HG03442 (cell line): ENCODE measurements at regions not wholly inside any gene's neighbourhood (a gene's known extent, or its start where the extent isn't known, plus 50 kb on each side); places are given as distances from the start of the nearest gene placed in this dataset.
"Not testable (repeated sequence)": the region's sequence is repeated elsewhere in the genome, so short reads cannot be mapped to it uniquely, and the experiment has no call there.

Experiments used
- ATAC-seq: cut with Tn5 transposase; IDR thresholded peaks from one replicate; pipeline ENCODE4 v1.9.1; 2021; ENCODE audit warnings: mild to moderate bottlenecking, moderate library complexity; ENCODE audit not compliant: unreplicated experiment

- no peak for ATAC-seq
These were observed 202.9 kb downstream of the USP25 start for GRCh38 chr21:15932726-15933125.

- no peak for ATAC-seq
These were observed 205.7 kb downstream of the USP25 start for GRCh38 chr21:15935530-15935929.

- no peak for ATAC-seq
These were observed 213.4 kb downstream of the USP25 start for GRCh38 chr21:15943009-15943666.

GRCh38 chr21:15947677-15948076 lies 217.9 kb downstream of the USP25 start:
- no peak for ATAC-seq

GRCh38 chr21:15953551-15954116 lies 223.9 kb downstream of the USP25 start:
- no peak for ATAC-seq

DNA sequence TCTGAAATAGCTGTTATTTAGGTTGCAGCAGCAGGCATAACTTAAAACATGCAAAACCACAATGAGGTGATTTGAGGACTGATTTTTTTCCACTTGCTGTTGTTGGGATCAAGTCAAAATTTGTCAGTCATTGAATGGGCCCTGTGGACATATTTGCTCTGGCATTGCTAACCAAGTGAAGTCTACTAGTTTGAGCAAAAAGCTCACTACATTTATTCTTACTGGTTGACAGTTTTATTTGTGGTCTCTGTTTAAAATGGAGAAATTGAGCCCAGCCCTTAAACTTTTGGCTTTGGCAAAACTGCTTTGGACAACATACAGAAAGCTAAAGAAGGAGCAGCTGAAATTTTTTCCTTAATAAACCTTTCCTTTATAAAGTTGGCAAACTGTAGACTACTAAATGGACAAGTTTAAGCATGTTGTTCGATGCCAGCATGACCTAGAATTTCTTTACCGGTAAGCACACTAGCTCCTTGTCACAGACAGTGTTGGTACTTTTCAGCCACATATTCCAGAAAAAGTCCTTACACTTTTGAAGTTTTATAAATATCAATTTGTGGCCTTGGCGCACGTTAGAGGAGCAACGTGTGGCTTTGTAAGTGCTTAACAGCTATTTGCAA lies 234.6 kb downstream of the USP25 start:
- ATAC-seq: no peak

DNA sequence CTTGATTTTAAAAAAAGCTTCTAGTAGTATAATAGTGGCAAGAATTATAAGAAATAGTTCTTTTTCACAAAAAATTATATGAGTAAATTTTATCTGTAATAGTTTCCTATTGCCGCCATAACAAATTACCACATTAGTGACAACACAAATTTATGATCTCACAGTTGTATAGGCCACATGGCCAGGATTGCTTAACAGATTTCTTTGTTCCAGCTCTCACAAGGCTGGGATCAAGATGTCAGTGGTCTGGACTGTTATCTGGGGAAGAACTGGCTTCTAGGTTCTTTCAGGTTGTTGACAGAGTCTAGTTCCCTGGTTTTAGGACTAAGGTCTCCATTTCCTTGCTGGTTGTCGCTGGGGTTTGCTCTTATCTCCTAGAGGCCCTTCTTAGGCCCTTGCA lies 236.4 kb downstream of the USP25 start:
- ATAC-seq: no peak

DNA sequence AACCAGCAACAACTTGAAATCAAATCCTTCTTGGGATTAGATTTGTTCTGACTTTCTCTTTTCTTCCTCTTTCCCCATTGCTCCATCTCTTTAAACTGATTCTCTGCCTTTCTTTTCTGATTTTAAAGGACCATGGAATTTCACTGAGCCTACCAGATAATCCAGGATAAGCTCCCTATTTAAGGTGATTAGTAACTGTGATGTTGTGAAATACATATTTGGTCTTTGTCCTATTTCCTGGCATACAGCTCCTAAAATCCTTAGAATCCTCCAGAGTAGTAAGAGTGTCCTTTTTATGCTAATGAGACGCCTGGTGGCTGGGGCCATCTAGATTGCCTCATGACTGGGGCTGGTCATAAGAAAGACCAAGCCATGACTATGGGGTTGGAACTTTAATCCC lies 236.9 kb downstream of the USP25 start:
- ATAC-seq: no peak

- no peak for ATAC-seq
These were observed 237.9 kb downstream of the USP25 start for GRCh38 chr21:15967661-15968060.

- no peak for ATAC-seq
These were observed 239.1 kb downstream of the USP25 start for GRCh38 chr21:15968776-15969310.

GRCh38 chr21:15976807-15977206 lies 247.0 kb downstream of the USP25 start:
- ATAC-seq: no peak

DNA sequence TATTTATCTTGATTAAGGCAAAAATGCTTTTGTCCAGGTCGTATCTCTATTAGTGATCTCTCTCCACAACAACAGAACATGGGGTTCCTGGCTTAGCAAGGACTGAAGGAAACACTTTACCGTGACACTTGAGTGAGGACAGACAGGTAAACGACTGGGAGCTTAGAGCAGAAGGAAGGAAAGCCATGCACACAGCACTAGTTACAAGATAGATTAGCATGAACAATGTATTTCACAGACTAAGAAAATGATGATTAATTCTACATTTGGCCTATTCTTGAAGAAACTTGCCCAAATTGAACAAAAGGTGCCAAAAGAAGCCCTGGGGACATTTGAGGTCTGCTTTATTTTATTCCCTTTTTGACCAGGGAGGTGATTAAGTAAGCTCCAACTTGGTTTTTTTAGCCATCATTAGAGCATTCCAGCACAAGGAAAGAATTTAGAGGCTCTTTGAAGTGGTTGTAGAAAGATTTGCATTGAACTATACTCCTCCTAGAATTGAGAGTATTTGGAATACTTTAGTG lies 248.5 kb downstream of the USP25 start:
- ATAC-seq: no peak

DNA sequence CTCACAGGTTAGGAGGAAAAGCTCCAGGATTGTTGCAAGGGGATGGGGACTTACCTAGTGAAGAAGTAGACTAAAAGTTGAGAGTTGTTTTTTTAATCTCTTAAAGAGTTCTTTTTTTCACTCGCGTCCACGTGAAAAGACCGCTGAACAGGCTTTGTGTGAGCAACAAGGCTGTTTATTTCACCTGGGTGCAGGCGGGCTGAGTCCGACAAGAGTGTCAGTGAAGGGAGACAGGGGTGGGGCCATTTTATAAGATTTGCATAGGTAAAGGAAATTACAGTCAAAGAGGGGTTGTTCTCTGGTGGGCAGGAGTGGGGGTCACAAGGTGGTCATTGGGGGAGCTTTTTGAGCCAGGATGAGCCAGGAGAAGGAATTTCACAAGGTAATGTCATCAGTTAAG lies 249.7 kb downstream of the USP25 start:
- ATAC-seq: not testable (repeated sequence)

DNA sequence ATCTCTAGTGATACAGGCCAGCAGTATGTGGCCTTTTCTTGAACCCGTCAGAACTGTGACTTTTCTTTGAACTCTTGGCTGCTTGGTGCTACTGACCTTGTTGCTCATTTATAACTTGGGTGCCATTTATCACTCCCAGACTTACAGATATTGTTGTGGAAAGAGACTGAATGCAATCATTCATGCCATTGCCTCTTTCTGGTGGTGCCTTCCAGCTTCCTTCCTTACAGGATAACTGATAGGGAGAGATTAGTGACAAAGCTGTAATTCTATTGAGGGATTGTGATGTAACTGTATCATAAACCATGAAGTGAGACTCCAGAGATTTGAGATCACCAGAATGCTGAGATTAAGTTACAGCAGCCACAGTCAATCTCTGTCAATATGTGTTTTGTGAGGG lies 256.5 kb downstream of the USP25 start:
- ATAC-seq: no peak

- ATAC-seq: no peak
These were observed 262.4 kb downstream of the USP25 start for GRCh38 chr21:15992171-15992570.

GRCh38 chr21:15993951-15994350 lies 264.2 kb downstream of the USP25 start:
- ATAC-seq: no peak

GRCh38 chr21:15999741-16000140 lies 270.0 kb downstream of the USP25 start:
- no peak for ATAC-seq

DNA sequence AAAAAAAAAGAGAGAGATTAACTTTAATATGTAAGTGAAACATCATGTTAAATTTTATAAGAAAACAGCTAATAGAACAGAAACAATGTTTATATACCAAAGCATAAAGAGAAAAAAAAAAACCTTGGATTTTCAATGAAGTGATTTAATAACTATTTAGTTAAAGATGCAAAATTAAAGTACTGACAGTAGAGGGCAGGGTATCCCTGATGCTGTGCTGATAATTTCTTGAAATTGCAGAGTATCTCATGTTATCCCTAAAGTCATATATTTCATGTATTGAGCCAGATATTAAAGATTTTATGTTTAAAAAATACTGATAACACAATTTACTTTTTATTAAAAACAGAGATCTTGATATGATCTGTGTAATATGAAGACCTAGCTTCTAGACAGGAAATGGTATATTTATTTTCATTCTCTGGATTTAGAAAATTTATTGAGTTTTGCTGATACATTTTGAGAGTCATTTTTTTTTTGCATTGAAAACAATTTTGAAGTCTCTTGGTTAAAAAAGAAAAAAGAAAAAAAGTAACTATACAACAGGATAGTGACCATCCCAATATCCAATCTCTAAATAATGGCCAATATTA lies 273.2 kb downstream of the USP25 start:
- ATAC-seq: no peak

- ATAC-seq: no peak
These were observed 274.3 kb downstream of the USP25 start for GRCh38 chr21:16004086-16004485.

GRCh38 chr21:16004523-16004922 lies 274.7 kb downstream of the USP25 start:
- ATAC-seq: no peak

DNA sequence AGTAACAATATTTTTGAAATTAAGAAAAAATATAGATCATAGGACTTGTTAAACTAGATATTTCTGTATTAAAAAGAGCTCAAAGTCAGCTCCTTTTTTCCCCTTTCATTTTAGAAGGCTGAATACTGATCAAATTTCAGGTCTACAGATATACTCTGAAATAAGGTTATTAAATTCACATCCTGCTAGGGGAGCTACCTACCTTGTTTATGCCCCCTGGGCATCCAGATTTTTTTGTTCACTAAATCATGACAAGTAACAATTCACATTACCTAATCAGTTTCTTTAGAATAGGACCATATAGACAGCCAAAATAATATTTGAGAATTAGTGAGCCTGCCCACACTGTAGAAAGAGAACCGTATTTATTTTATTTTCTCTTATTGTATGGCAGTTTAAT lies 276.2 kb downstream of the USP25 start:
- ATAC-seq: no peak

DNA sequence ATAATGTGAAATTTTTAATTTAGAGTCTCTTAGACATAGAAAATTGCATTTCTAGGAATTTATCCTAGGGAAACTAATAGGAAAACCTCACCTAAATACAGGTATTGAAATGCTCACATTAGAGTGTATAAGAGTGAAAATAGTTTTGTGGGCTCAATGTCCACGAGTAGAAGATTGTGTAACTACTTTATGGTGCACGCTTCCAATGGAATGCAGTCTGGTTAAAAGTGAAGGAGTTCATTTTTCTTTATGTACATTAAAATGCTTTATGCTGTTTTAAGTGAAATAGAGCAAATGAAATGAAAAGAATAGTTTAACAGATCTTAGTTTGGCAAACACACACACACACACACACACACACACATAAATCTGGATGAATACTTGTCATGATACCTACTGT lies 278.2 kb downstream of the USP25 start:
- no peak for ATAC-seq
